ENCODE measurements at regions not wholly inside any gene's neighbourhood (a gene's known extent, or its start where the extent isn't known, plus 50 kb on each side); places are given as distances from the start of the nearest gene placed in this dataset.

DNA sequence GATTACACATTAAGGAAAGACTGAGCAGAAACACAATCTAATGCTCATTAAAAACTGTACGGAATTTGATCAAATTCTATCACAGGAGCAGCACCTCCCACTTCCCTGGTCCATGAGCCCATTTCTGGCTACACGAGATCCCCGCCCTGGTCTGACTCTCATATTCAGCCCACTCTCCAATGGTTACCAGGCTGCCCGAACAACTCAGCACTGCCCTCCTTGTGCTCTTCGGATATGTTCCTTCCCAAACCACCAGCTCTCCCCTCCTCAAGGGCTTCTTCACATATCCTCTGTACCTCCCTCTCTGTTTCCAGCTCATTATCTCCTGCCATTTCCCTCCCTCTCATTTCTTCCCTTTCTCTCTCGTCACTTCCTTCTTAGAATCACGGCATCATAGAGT is 180.5 kb downstream of the RSL24D1 start:
- TF ChIP-seq, protein P1, sequence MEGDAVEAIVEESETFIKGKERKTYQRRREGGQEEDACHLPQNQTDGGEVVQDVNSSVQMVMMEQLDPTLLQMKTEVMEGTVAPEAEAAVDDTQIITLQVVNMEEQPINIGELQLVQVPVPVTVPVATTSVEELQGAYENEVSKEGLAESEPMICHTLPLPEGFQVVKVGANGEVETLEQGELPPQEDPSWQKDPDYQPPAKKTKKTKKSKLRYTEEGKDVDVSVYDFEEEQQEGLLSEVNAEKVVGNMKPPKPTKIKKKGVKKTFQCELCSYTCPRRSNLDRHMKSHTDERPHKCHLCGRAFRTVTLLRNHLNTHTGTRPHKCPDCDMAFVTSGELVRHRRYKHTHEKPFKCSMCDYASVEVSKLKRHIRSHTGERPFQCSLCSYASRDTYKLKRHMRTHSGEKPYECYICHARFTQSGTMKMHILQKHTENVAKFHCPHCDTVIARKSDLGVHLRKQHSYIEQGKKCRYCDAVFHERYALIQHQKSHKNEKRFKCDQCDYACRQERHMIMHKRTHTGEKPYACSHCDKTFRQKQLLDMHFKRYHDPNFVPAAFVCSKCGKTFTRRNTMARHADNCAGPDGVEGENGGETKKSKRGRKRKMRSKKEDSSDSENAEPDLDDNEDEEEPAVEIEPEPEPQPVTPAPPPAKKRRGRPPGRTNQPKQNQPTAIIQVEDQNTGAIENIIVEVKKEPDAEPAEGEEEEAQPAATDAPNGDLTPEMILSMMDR (IDR thresholded peaks at IDR 0.05) = no peak
- TF ChIP-seq POLR2A (IDR thresholded peaks at IDR 0.05) (no peak), EP300 (IDR thresholded peaks at IDR 0.05) (no peak), POLR2AphosphoS5 (IDR thresholded peaks at IDR 0.05) (no peak)
